GM18502 (cell line): ENCODE measurements at regions not wholly inside any gene's neighbourhood (a gene's known extent, or its start where the extent isn't known, plus 50 kb on each side); places are given as distances from the start of the nearest gene placed in this dataset.
A peak's percentile ranks its signal among the peaks of the same experiment; 100 is the strongest.

Experiments
- ATAC-seq: cut with Tn5 transposase; IDR thresholded peaks from one replicate; pipeline ENCODE4 v1.9.1; 2021; ENCODE audit warnings: mild to moderate bottlenecking; ENCODE audit not compliant: unreplicated experiment, poor library complexity

DNA sequence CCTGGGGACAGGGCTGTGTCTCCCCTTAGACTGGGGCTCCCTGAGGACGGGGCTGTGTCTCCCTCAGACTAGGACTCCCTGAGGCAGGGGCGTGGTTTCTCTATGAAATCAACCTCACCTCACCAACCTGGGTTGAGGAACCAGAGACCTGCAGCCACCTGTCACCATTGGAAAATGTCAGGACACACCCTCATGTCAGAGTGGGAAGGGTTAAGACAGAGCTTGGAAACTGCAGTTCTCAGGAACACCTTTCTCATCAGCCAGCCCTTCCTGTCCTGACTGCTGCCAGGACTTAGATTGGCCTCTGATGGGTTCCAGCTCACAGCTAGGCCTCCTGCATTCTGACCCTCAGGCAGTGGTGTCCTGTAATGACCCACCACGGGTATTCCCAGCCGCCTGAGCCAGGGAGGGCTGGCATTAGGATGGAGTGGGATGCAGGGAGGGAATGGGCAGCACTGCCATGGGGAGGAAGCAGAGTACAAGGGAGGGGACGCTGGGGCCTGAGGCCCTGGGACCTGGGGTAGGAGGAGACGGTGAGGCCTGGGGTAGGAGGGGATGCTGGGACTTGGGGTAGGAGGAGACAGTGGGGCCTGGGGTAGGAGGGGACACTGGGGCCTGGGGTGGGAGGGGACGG, 76.3 kb downstream of the MRPL14 start:
- no peak for ATAC-seq

GRCh38 chr6:44049989-44050871, 77.0 kb downstream of the MRPL14 start:
- no peak for ATAC-seq

DNA sequence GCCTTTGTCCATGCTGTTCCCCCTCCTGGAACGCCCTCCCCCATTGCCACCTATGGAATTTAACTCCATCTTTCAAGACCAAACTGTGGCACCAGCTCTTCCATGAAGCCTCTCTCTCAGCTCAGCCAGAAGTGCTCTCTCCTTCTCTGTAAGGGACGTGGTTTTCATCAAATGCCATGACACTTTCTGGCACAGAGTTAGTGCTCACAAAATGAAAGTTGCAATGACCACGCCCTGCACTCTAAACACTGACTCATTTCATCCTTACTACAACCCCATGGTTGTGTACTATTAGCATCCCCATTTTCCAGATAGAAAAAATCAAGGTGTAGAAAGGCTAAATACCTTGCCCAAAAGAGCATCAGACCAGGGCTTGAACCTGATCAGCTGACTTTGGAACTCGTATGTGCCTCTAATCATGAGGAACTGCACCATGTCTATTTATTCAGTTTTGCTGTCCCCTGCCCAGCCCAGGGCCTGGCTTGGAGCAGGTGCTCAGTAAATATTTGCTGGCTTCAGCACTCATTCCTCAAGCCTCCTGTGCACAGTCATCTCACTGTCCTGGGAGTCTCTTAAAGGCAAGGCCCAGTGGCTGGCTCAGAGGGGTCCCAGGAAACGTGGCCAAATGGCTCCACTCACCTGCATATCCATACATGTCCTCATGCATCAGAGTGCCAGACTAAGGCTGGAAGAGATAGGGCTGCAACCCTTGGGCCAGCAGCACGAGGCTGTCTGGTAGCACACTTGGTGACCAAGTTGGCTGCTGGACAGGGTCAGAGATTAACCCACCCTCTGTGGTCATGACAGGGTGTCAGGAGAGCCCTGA, 77.9 kb downstream of the MRPL14 start:
- peak; percentile 71 for ATAC-seq

DNA sequence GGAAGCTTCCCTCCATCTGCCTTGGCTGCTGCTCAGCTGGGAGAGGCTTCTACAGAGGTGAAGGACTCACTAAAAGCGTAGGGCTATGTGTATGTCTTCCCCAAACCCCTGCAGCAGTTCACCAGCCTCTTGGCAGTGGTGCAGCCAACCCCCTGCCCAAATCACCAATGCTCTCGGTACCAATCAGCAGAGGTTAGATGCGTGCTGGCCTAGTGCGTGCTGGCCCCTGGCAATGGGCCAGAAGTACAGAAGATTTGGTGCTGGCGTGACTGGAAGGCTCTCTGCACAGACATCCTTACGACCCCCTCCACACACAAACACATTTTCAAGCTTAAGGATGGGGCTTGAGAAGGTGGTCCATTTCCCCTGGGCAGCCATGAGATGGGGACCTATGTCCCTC, 79.0 kb downstream of the MRPL14 start:
- no peak for ATAC-seq

- ATAC-seq, result no peak
Measured at GRCh38 chr6:44047801-44048200, 79.5 kb downstream of the MRPL14 start.

GRCh38 chr6:44047179-44047546, 80.1 kb downstream of the MRPL14 start:
- no peak for ATAC-seq

GRCh38 chr6:44046516-44047178, 80.6 kb downstream of the MRPL14 start:
- ATAC-seq, result no peak

DNA sequence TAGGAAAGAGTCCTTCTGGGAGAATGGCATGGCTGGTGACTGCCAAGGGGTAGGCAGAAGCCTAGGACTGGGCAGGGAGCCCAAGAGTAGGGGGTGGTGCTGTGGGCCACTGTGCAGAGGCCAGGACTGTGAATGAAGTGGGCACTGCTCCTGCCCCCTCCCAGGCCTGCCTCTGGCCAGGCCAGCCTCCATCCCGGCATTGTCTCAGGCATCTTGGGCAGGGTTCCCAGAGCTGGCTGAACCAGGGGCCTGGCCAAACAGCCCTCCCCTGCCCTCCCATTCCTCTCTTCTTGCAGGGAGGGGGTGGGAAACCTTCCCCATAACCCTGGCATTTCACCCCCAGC, 81.6 kb downstream of the MRPL14 start:
- no peak for ATAC-seq

GRCh38 chr6:44044940-44045671, 82.1 kb downstream of the MRPL14 start:
- no peak for ATAC-seq

- ATAC-seq, result no peak
Measured at GRCh38 chr6:44044154-44044539, 83.1 kb downstream of the MRPL14 start.

GRCh38 chr6:44043479-44044153, 83.6 kb downstream of the MRPL14 start:
- no peak for ATAC-seq

DNA sequence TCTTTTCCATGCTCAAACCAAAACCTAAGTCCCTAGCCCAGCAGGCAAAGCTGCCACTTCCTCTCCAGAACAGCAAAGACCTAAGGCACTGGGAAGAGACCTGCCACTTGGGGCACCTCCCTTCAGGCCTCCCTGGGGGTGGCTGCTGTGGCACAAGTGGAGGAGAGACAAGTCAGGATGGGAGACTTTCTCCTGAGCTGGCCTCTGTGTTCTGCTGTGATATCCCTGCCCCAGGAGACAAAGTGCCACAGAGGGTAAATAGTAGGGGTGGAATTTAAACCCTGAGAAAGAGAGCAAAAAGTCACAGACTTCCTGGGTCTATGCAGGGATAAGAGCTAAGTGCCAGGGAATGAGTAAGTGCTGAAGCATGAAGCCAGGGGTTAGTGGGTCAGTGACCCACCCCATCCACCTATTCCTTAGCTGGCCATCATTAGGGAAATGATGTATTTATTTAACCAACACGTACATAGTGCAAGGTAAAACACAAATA, 84.2 kb downstream of the MRPL14 start:
- ATAC-seq, result no peak

GRCh38 chr6:44042261-44042988, 84.8 kb downstream of the MRPL14 start:
- no peak for ATAC-seq

GRCh38 chr6:44041461-44042260, 85.6 kb downstream of the MRPL14 start:
- no peak for ATAC-seq

DNA sequence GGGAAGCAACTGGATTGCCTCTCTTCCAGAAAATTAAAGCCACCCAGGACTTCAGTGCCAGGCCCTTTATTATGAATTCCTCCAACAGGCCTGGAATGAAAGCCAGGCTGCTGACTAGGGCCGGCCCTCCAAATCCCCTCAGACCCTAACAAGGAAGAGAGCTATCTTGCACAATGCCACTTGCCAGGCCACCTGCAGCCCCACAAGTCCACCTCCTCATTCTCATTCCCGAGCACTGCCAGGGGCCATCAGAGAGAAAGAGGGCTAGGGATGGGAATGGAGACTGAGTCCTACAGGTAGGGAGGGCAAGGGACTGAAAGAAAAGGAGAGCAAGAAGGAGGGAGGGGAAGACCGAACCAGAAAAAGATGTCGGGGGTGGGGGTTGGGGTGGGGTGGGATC, 86.5 kb downstream of the MRPL14 start:
- no peak for ATAC-seq

DNA sequence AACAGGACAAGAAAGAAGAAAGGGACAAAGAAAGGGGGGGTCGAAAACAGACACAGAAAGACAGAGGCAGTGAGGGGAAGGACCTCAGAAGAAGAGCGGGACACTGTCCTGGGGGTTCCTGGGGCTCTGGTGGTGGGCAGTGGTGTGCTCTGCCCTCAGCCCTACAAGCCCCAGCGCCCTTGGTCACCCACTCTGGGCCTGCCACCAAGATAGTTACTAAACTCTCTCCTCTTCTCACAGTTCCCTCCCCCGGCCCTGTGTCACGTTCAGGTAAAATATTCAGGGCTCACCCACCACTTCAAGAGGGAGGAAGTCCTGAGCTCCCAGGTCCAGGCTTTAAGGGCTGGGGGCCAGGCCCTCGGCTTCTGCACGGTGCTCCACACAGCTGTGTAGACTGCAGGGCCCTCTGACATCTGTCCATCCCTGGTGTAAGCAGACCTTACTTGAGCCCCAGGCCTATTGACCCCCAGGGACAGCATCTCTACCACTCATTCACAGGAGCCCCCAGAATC, 87.4 kb downstream of the MRPL14 start:
- ATAC-seq, result no peak

DNA sequence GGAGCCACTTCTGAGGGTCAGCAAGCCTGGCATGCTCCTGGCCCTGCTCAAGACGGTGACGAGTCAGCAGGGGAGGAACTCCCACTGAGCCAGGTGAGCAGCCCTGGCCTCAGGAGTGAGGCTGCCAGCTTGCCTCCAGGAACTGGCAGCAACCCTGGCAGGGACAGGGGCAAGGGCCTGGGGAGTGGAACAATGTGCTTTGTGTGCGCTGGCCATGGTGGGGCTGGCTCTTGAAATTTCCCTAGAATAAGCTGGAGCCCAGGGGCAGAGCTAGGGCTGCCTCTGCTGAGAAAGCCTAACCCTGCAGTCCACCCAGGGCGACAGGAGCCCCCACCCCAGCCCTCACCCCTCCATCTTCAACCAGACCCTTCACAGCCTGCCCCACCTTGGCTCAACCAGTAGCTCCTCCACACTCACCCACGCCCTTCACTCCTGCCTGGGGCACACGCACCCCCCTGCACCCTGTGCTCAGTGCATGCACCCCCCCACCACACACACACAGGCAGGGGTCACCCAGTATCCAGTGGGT, 88.0 kb downstream of the MRPL14 start:
- no peak for ATAC-seq
